IPS-NIHi7 (cell line): ENCODE measurements at regions not wholly inside any gene's neighbourhood (a gene's known extent, or its start where the extent isn't known, plus 50 kb on each side); places are given as distances from the start of the nearest gene placed in this dataset.

Source experiments
- DNase-seq: peaks from one replicate; pipeline ENCODE4 v3.0.0; 2012; ENCODE audit warnings: mixed read lengths; ENCODE audit errors: extremely low spot score

DNA sequence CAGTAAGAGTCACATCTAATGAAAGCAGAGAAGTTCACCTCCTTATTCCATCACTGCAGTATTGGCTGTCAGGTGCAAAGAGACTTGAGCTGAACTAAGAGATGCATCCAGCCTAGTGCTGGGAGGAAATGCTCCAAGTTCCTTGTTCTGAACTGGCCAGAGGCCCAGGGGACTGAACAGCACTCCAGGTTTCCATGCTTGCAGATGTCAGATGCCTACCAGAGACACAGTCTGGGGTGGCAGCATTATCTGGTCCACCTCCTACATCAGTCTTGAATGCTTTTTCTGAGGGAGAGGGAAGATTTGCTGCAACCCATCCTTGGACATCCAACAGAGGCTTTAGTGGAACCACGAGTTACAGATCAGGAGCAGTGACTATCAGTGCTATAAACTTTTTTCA, 331.3 kb downstream of the CYRIA start:
- no peak for DNase-seq

DNA sequence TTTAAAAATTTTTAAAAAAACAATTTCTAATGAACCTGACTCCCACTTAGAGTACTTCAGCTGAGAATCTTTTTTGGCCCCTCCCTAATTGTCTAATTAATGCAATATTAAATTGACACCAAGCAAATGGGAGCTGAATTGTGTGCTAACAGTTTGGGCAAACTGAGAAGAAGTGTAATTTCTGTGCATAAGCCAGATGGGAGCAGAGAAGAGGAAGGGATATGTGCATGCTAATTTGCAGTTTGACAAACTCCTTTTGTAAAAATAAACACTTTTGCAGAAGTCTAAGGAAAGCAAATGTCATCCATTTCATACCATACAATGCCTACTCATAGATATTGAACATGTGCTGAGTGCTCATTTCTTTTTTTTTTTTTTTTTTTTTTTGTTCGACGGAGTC, 332.0 kb downstream of the CYRIA start:
- no peak for DNase-seq

DNA sequence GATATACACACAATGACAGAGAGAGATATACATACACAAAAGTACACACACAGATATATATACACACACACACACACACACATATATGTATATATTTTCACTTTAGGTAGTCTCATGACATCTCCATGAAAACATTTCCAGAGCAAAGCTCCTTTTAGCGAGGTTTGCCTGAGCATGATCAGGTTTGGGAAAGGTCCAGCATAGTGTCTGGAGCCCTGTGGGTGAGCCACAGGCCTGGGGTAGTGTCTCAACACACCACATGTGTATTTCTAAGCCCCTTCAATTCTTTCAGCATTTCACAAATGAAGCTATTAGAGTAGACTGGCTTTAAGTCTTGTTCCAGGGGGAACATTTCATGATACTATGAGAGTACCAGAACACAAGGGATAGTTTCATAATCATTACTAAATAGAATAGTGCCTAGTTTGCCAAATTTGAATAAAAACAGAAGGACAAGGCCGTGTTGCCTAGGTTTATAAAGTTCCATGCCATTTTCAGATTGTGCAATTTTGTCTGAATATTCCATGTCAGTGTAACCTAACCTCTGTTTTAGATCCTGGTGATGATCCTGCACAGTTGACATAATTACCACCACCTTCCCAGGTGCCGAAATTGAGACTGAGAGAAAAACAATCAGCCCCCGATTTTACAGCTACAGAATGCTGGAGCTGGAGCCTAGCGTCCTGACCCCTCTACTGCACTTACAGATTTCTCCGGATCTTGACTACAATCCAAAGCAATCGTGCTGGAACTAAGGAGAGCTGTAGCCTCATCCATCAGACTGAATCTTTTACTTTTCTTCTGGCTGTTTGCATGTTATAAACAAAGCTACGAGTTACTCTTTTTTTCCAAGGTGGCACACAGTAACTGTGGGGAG, 332.7 kb downstream of the CYRIA start:
- DNase-seq, result no peak

DNA sequence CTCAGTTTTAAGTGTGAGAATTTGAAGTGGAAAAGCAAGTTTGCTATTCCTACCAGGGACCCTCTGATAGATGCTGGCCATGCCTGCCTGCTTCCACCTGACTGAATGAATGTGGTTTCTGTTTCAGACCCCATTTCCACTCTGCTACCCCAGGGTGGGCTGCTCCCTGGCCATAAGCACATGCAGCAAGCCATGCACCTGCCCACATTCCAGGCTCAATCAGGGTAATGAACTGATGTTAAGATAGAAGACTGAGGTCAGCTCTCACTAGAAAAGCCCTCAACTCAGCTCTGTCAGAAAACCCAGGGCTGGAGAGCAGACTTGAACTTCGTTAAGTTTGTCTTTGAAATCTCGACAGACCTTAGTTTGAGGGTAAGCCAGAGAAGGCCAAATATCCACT, 333.9 kb downstream of the CYRIA start:
- DNase-seq, result no peak

DNA sequence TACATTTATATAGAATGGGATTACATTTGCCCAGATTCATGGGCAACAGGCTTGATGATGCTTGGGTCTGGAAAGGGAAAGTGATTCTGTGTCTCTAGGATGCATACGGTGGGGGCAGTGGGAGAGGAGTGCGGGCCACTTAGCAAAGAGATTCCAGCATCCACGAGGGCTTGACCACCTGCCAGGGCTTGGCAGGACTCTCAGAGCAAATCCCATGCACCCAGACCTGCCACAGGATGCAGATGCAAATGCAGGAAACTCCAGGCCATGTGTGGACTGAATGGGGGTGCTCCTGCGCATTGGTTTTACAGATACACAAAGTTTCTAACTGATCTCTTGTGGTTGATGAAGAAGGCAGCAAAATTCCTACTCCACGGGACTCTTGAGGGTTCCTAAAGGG, 334.7 kb downstream of the CYRIA start:
- DNase-seq, result no peak

DNA sequence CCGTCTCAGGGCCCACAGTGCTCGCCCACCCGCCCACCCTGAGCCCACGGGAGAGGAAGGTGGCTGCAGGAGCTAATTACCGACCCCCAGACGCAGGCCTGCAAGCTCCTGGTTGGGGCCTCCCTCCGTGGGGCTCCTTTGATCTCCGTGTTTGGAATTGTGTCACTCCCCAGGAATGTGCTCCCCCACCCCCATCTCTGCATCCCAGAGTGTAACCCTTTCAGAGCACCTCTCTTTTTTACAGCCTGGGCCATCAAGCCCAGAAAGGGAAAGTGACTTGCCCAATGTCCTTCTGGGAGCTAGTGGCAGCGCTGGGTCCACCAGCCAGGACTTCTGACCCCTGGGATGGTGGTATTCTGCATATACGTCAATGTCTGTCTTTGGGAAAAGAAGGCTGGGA, 335.1 kb downstream of the CYRIA start:
- peak; percentile 74 for DNase-seq

DNA sequence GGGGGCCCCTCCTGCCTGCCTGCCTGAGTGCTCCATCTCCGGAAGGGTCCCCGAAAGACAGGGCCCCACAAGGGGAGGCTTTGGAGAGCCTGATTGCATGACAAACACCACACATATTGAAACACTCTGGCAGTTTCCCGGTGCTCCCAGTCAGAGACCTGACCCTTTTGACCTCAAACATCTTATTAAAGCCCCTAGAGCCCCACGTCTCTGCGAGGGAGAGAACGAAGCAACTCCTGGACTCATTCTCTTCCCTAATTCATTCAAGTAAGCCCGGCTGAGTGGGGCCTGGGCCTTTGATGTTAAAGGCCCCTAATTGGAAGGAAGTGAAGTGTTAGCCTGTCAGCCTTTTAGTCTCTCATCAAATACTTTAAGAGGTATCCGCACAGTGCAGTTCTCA, 335.6 kb downstream of the CYRIA start:
- peak; percentile 30 for DNase-seq

DNA sequence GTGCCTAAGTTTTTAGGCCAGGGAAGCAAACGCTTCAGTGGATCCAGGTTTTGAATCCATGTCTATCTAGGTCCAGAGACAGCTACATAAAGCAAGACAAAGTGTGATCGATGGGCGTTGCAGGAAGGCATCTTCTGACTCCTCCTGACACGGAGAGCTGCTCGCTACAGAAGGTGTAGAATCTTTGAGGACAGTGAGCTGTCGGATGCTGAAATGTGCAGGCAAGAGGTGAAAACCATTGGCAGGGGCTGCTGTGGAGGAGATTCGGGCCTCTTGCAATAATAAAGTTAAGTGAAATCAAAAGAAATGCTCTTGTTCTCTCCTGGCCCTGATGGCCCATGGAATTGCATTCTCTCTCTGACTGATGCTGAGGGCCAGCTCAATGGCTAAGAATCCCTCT, 336.2 kb downstream of the CYRIA start:
- no peak for DNase-seq

DNA sequence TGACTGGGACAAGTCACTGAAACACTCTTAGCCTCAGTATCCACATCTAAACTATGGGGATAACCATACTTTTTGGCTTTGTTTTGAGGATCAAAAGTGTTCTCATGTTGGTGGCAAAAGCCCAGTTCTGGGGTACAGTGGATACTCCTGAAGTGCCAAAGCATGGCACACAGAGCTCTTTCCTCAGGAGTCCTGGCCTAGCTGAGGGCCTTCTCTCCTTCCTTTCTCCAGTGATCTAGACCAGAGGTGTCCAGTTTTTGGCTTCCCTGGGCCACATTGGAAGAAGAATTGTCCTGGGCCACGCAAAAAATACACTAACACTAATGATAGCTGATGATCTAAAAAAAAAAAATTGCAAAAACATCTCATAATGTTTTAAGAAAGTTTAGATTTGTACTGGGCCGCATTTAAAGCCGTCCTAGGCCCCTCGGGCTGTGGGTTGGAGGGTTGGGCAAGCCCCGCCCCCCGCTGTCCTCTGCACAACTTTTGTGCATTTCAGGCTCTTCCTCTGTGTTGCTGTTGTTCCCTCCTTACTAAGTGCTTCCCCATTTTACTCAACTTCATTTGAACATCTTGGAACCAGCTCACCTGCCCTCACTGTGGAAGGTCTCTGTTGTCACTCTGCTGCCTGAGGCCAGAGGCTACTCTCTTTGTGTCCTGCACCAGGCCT, 337.0 kb downstream of the CYRIA start:
- no peak for DNase-seq

DNA sequence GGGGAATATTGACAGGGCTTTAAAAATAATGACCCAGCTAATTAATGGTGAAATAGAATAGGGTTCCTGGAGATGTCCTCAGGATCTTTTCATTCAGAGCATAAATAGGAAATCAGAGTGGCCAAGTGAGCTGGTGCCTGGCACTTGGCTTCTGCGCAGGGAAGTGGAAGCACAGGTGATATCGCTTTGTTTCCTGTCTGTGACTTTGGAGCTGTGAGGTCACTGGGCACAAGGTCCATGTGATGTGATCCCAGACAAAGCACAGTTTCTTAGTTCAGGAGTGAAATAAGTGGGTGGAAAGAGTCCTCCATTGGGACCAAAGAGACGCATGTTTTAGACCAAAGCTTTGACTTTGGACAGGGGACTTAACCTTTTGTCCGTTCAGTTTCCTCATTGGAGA, 338.3 kb downstream of the CYRIA start:
- no peak for DNase-seq

DNA sequence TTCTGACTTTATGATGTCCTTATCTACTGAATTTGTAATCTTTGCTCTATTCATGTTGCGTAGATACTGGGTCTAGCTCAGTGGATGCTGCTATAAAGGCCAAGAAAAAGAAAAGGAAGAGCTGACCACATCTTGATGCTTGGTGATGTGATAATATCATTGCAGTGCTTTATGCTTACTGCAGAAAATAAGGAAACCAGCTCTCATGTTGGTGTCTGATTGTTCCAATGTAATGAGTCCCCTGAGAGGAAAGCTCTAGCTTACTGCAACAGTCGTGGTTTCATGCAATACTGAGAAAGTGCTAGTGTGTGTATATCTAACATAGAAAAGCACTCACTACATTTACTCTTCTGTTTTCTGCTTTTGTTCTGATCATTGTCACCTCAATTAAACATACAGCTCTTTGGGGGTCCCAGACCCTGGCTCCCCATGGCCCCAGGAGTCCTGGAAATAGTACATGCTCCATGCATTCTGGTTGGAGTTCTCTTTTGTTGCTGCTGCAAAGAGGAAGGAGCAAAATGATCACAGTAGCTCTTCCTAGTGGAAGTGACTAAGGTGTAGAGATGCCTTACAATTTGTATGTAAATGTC, 338.8 kb downstream of the CYRIA start:
- DNase-seq, result no peak

DNA sequence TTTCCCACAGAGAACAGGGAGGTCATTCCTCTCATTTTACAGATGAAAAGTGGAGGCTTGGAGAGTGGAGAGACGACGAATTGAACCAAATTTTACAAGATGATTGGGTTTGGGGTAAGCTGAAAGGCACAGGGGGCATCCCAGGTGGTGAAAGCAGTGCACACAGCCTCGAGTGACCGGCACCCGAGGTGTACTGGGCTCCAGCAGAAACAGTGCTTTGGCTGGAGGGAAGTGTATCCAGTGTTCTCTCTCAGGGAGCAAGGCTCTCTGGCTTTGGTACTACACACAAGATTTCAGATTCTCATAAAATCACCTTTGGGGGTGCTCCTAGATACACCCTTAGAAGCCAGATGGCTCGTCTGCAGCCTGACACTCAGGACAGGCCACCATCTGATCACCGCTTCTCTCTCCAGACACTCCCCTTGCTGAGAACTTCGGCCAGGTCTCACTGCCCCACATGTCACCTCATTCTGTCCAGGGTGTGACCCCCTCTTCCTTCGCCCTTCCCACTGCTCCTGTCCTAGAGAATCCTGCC, 339.6 kb downstream of the CYRIA start:
- DNase-seq, result no peak

DNA sequence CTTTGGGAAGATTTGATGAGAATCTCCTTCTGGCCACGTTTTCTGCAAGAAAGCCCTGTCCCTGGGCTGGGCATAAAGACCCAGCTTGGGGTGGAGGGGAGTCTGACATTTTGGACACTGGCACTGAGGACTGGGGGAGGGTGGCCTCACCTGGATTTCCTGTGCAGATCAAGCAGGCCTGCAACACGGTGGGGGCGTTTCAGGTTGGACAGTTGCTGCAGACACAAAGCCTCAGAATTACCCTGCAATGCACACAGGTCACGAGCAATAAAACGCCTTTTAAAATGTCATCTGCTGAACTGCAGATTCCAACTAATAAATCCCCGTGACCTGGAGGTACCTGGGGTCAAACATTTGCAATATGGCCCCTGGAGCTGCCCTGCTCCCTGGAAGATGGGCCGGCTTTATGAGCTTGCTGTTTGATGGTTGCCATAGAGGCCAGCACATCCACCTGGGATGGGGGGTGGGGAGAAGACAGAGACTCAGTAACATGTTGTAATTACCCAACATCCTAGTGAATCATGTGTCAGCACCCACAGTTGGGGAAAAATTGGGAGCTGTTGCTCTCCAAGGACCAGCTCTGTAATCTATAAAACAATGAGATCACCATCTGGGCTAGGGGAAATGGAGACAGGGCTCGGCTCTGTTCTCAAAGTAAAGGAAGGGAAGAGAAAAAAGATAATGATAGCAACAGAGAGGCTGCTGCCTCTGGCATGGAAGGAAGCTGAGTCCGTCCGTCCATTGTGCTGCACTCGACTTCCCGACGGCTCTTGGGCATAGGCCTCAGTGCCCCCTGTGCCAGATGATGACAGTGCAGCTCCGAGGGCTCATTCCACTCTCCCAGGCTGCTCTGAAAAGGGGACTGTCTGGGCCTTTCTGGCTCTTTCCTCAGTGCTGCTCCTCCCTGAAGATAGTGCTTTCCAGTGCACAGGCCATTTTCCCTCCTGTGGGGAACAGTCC, 340.3 kb downstream of the CYRIA start:
- DNase-seq, result no peak

DNA sequence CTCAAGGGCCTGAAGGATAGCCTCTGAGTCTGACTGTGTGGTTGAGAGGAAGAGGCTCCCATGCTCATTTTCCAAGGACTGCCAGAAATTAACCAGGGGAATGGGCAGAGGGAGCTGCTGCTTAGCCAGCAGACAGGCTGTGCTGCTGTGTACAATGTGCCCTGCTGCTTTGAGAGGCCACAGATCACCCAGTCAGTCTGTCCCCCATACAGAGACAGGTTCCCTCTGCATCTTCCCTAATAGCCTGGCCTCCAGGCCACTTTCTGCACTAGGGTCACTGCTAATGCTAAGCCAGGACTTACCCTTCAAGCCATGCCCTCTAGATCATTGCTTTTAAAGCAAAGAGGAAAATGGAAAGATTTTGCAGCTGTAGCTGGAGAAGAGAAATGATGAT, 341.1 kb downstream of the CYRIA start:
- DNase-seq, result no peak

DNA sequence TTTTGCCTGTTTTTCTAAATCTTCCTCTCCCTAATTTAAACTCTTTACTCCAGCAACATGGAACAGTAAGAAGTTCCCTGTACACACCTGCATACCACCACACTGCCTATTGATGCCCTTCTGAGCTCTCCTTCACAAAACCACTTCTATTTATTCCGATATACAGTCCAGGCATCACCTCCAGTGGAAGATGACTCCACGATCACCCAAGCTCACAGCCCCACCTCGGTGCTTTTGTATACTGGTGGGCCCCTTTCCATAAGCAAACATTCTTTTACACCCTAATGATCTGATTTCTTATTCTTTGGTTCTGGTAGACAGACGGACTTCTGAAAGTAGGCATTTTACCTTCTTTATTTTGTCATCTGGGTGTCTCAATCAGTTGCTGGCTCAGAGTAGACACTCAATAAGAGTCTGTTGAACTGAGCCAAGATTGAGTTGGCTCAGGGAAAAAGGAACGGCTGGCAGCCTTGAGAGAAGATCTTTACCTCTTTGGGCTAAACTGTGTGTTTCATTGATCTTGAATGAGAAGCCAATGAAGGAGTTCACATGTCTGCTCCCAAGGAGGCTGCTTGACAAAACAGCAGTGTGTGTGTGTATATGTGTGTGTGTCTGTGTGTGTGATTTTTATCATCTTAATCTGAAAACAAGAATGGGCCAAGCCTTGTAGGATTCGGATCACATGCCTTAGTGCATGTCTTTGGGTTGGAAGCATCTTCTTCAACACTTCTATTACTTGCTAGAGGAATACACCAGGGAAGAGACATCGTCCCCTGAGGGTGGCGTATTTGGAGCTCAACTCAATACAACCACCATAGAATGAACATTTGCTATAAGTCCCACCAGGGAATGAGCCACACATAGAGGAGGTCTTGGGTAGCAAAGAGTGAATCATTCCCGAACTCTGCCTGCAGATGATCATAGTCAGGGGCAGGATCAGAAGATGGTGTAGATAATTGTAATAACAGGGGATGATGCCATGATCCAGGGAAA, 341.8 kb downstream of the CYRIA start:
- no peak for DNase-seq

DNA sequence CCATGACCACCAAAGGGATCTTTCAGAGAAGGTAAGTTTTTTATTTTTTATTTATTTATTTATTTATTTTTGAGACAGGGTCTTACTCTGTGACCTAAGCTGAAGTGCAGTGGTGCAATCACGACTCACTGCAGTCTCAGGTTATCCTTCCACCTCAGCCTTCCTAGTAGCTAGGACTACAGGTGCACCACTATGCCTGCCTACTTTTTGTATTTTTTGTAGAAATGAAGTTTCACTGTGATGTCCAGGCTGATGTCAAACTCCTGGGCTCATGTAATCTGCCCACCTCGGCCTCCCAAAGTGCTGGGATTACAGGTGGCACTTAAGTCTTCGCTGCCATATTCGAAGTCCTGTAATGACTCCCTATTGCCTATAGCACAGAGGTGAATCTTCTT, 342.5 kb downstream of the CYRIA start:
- DNase-seq, result no peak

DNA sequence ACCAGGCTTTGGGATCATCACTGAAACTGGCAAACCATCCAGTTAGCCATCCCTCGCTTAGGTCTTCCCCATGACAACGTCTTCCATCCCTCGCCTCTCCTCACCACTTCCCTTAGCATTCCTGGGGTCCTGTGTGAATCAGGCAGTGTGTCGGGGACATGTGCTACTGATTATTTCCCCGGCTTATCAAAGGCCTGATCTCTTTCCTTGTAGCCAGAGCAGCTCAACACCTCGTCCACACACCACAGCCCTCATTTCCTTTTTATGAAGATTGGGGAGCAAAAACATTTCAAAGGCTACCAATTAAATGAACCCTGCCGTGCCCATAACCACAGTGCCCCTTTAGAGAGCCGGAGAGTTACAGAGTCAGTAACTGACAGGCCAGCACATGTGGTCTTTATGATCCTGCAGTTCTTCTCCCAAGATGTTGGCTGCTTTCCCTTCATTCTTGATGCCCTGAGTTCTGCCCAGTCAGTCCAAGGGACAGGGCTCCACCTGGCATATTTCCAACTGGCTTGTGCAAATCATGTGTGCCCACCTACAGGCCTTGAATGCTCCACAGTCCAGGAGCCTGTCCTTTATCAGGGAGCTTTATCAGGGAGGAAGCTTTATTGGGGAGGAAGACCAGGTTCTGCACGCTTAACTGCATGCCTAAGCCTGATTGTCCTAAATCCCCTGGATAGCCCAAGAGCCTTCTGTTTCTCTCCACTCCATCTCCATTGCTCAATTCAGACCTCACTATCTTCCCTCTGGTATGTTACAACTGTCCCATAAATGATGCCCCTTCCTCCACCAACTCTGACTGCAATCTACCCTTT, 343.1 kb downstream of the CYRIA start:
- DNase-seq, result no peak

DNA sequence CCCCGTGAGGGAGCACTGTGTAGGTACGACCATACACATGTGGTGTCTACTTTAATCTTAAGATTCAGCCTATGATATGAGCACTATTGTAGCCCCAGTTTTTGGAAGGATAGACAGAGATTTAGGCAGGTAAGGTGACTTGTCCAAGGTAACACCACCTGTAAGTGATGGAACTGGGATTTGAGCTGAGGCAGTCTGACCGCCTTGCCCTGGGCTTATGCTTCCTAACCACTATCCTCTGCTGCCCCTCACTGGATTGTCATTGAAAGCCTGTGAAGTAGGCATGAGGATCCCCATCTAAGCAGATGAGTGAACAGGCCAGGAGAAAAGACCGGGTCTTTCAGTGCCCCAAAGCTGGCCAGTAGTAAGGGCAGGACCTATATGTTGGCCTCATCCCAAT, 343.8 kb downstream of the CYRIA start:
- DNase-seq, result peak; percentile 46

DNA sequence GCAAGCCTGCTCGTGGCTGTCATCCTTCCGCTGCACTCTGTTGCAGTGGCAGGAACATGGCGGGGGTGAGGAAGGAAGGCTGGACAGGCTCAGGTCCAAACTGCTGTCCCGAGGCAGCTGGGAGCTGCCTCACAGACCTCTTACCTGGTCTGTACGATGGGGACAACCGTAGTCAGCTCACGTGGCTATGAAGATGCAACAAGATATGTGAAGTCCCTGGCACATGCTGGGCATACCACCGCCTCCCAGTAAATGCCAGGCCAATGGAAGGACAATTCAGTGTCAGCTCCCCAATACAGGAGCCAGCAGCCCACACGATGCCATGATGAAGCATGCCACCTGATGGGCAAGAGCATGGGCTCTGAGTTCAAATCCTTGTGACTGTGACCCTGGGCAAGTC, 344.4 kb downstream of the CYRIA start:
- DNase-seq, result no peak

DNA sequence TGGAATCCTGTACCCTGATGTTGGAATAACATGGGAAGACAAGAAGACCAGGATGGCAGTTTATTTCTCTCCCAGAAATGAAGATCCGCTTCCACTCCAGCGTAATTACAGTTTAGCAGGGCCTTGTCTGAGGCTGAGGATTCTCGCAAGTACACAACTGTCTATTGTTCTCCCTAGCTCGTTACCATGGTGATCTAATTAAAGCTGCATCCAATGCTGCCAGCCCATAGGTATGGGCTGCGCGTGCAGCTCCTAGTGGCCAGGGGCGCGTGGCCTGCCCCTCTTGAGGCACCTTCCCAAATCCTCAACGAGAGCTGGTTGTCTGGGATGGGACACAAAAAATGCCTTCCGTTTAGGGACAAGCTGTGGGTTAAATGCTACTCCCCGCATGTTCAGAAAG, 344.9 kb downstream of the CYRIA start:
- no peak for DNase-seq
